GM12878 (cell line): ENCODE measurements at regions not wholly inside any gene's neighbourhood (a gene's known extent, or its start where the extent isn't known, plus 50 kb on each side); places are given as distances from the start of the nearest gene placed in this dataset.

Experiments
- ATAC-seq: fragments of 200-7000 bp; cut with Tn5 transposase; 3 replicates; pipeline ENCODE4 v1.9.1; 2020; ENCODE audit warnings: mild to moderate bottlenecking, moderate library complexity
- BruUV-seq: library from RNA; stranded (reverse); fragments of 400-500 nt; replicated peaks from 2 replicates; lab custom pipeline; 2021; lab: Mats Ljungman, UMichigan
- CTCF ChIA-PET: fragments of 300-600 bp; sonication (Branson Sonifier 250); formaldehyde crosslinking; extraction: SDS; loops from one replicate; lab custom pipeline; 2021; ENCODE audit warnings: inconsistent platforms; lab: Yijun Ruan, JAX
- POLR2A ChIA-PET: fragments of 350-600 bp; formaldehyde crosslinking; extraction: SDS; loops from one replicate; lab custom pipeline; 2021; ENCODE audit warnings: inconsistent platforms; lab: Charles Lee
- RAD21 ChIA-PET: fragments of 300-600 bp; sonication (Branson Sonifier 250); formaldehyde crosslinking; loops from one replicate; lab custom pipeline; 2023; ENCODE audit warnings: antibody characterized with exemption; ENCODE audit not compliant: unreplicated experiment; lab: Charles Lee
- SMC1A ChIA-PET: fragments of 300-600 bp; sonication (Branson Sonifier 250); formaldehyde crosslinking; loops from one replicate; lab custom pipeline; 2023; ENCODE audit not compliant: unreplicated experiment, uncharacterized antibody; lab: Charles Lee
- DNase-seq: peaks from one replicate; pipeline ENCODE4 v3.0.0-alpha.2; 2011; ENCODE audit warnings: low read depth, low spot score
- FAIRE-seq: peaks from 3 replicates; lab custom pipeline; 2011; peaks lifted over from hg19 to GRCh38; lab: Jason Lieb, UNC
- H2AFZ ChIP-seq: 2 replicates; pipeline ENCODE4 v1.6.0; 2011; ENCODE audit warnings: low read depth, low read length, control low read depth; ENCODE audit not compliant: control insufficient read depth
- H3K27ac ChIP-seq: 2 replicates; pipeline ENCODE4 v1.5.1; 2011; ENCODE audit warnings: control low read depth; ENCODE audit not compliant: control insufficient read depth, insufficient read depth
- H3K27me3 ChIP-seq, 2 experiments: replicated peaks in 1 of 2; 2 replicates each; pipeline versions ENCODE4 v1.6.0 to v1.6.1; 2011; ENCODE audit warnings: low read length in 1 of 2; ENCODE audit not compliant: control insufficient read depth in 2 of 2, insufficient read depth in 2 of 2
- H3K36me3 ChIP-seq, 2 experiments: 2 replicates each; pipeline ENCODE4 v1.5.1; 2011; ENCODE audit warnings: low read length in 1 of 2; ENCODE audit not compliant: control insufficient read depth in 2 of 2, insufficient read depth in 2 of 2
- H3K4me1 ChIP-seq: 2 replicates; pipeline ENCODE4 v1.6.1; 2011; ENCODE audit warnings: mild to moderate bottlenecking, low read length, moderate library complexity, mixed read lengths; ENCODE audit not compliant: control insufficient read depth, insufficient read depth
- H3K4me2 ChIP-seq: 2 replicates; pipeline ENCODE4 v1.6.0; 2011; ENCODE audit warnings: control low read depth; ENCODE audit not compliant: control insufficient read depth, insufficient read depth
- H3K4me3 ChIP-seq: fragments of 200-600 bp; sonication (generic); 2 replicates; pipeline ENCODE4 v1.5.1; 2016
- H3K79me2 ChIP-seq: 2 replicates; pipeline ENCODE4 v1.6.0; 2011; ENCODE audit warnings: low read length; ENCODE audit not compliant: control insufficient read depth, insufficient read depth
- H3K9ac ChIP-seq: 2 replicates; pipeline ENCODE4 v1.8.0; 2011; ENCODE audit warnings: low read length, control low read depth, mixed read lengths; ENCODE audit not compliant: control insufficient read depth, insufficient read depth
- H3K9me3 ChIP-seq: replicated peaks from 3 replicates; pipeline ENCODE4 v1.5.1; 2011; ENCODE audit warnings: mild to moderate bottlenecking, low read length; ENCODE audit not compliant: control insufficient read depth, insufficient read depth
- H4K20me1 ChIP-seq: 2 replicates; pipeline ENCODE4 v1.6.0; 2011; ENCODE audit not compliant: control insufficient read depth, insufficient read depth
- ASH2L ChIP-seq: fragments of 300-600, 200-600 bp; sonication (generic); IDR thresholded peaks from 2 replicates; pipeline ENCODE4 v1.6.1; 2017; ENCODE audit warnings: low read depth, mild to moderate bottlenecking, borderline replicate concordance
- DPF2 ChIP-seq: fragments of 450-650 bp; IDR thresholded peaks from 2 replicates; pipeline ENCODE4 v1.6.1; 2017; ENCODE audit warnings: mild to moderate bottlenecking
- EP300 ChIP-seq, 2 experiments: fragments of 150-350 bp in 1 of 2; IDR thresholded peaks; 2 replicates each; pipeline ENCODE4 v1.6.1; 2011 to 2012; ENCODE audit warnings: low read depth in 2 of 2, low read length in 2 of 2, borderline replicate concordance in 1 of 2, improper control_type of control experiment in 1 of 2, inconsistent platforms in 1 of 2; ENCODE audit not compliant: control insufficient read depth in 1 of 2
- HCFC1 ChIP-seq: fragments of 150-350 bp; IDR thresholded peaks from 2 replicates; pipeline ENCODE4 v1.6.1; 2014; ENCODE audit warnings: low read length
- IRF4 ChIP-seq: IDR thresholded peaks from 2 replicates; pipeline ENCODE4 v1.6.1; 2011; ENCODE audit warnings: low read depth, low read length
- LARP7 ChIP-seq: fragments of 450-650 bp; IDR thresholded peaks from 2 replicates; pipeline ENCODE4 v1.6.1; 2017; ENCODE audit warnings: mild to moderate bottlenecking
- MEF2B ChIP-seq: fragments of 450-650 bp; IDR thresholded peaks from 2 replicates; pipeline ENCODE4 v1.6.1; 2018; ENCODE audit warnings: mild to moderate bottlenecking, moderate library complexity; ENCODE audit not compliant: partially characterized antibody, poor library complexity, severe bottlenecking
- NR2C1 ChIP-seq: fragments of 450-650 bp; IDR thresholded peaks from 2 replicates; pipeline ENCODE4 v1.6.1; 2017; ENCODE audit warnings: antibody characterized with exemption, mild to moderate bottlenecking, moderate library complexity
- NR2C2 ChIP-seq: IDR thresholded peaks from 2 replicates; pipeline ENCODE4 v1.6.1; 2011; ENCODE audit warnings: borderline replicate concordance, low read depth; ENCODE audit not compliant: control insufficient read depth, insufficient read length
- POLR2AphosphoS2 ChIP-seq: IDR thresholded peaks from 2 replicates; pipeline ENCODE4 v1.6.1; 2011; ENCODE audit warnings: low read depth, mild to moderate bottlenecking, low read length, improper control_type of control experiment, moderate library complexity
- RFX5 ChIP-seq: IDR thresholded peaks from 2 replicates; pipeline ENCODE4 v1.6.1; 2011; ENCODE audit warnings: low read depth, low read length, improper control_type of control experiment
- SPI1 ChIP-seq: IDR thresholded peaks from 2 replicates; pipeline ENCODE4 v1.6.1; 2011; ENCODE audit warnings: low read depth, mild to moderate bottlenecking, low read length, moderate library complexity, borderline replicate concordance; ENCODE audit not compliant: insufficient read depth
- STAT3 ChIP-seq: IDR thresholded peaks from 2 replicates; pipeline ENCODE4 v1.6.1; 2011; ENCODE audit warnings: low read depth, low read length, improper control_type of control experiment
- TCF7 ChIP-seq: IDR thresholded peaks from 2 replicates; pipeline ENCODE4 v1.6.1; 2014; ENCODE audit warnings: antibody characterized with exemption, borderline replicate concordance
- YBX1 ChIP-seq: fragments of 450-650 bp; IDR thresholded peaks from 2 replicates; pipeline ENCODE4 v1.6.1; 2016; ENCODE audit warnings: antibody characterized with exemption
- WGBS: methylation state at CpG from one replicate; pipeline ENCODE4 v1.1.6; 2016; ENCODE audit warnings: low lambda C conversion rate; ENCODE audit not compliant: insufficient replicate concordance, insufficient coverage; ENCODE audit errors: missing lambda C conversion rate; 5-methylcytosine and 5-hydroxymethylcytosine counted together
- in situ Hi-C: fragments of 300-500 bp; cut with MboI; formaldehyde crosslinking; loops from 9 replicates; pipeline ENCODE4 v1.14.3; 2018; ENCODE audit warnings: mixed read lengths
- intact Hi-C: fragments of 100-400 bp; cut with micrococcal nuclease; formaldehyde crosslinking; loops from one replicate; pipeline ENCODE4 v1.14.2; 2022; ENCODE audit not compliant: unreplicated experiment

GRCh38 chr22:47943729-47944700 is 1181.6 kb downstream of the TBC1D22A start:
- no peak overlapping the region for H3K27ac ChIP-seq
- no peak for DNase-seq
- no peaks in the 10 kb centered on the region for H4K20me1 ChIP-seq
- ChIA-PET POLR2A (no interaction called here), CTCF (no interaction called here), RAD21 (no interaction called here), SMC1A (interaction anchor here (1.3 kb wide), 1 partner anchor 15 kb away, joined by 3 read pairs; no protein-coding TSS in a partner anchor)
- intact Hi-C loops (no loop called here), in situ Hi-C loops (no loop called here)
- peak; percentile 17; the same call in 1 of the 3 replicates for ATAC-seq
- TF ChIP-seq NR2C1 (no peak), TCF7 (no peak), DPF2 (no peak), EP300 (IDR thresholded peaks at IDR 0.05; ENCODE audit: borderline replicate concordance in 1 of 2, control insufficient read depth in 1 of 2, low read depth in 2 of 2, low read length in 2 of 2) (no peak), SPI1 (peak; percentile 76; the same call in 1 of the 2 replicates)
- H3K9ac ChIP-seq, result no peak overlapping the region
- no TSS peak for BruUV-seq
- H3K79me2 ChIP-seq, result no peaks in the 10 kb centered on the region
- no peaks in the 10 kb centered on the region for H3K4me1 ChIP-seq
- no peak for FAIRE-seq
- H2AFZ ChIP-seq, result no peak overlapping the region
- H3K4me2 ChIP-seq, result no peak overlapping the region
- H3K27me3 ChIP-seq, result no peaks in the 10 kb centered on the region
- H3K36me3 ChIP-seq, result no peaks in the 10 kb centered on the region
- 46% methylated on average over 13 of the region's 13 CpGs for WGBS
- H3K4me3 ChIP-seq, result no peak overlapping the region
- H3K9me3 ChIP-seq, result no peaks in the 10 kb centered on the region

- BruUV-seq, result no TSS peak
- H3K27ac ChIP-seq, result no peak overlapping the region
- SMC1A ChIA-PET, result no interaction called here
- no peaks in the 10 kb centered on the region for H4K20me1 ChIP-seq
- no peak for ATAC-seq
- no peak overlapping the region for H2AFZ ChIP-seq
- CTCF ChIA-PET, result no interaction called here
- no peak overlapping the region for H3K9ac ChIP-seq
- no peaks in the 10 kb centered on the region for H3K79me2 ChIP-seq
- POLR2A ChIA-PET, result no interaction called here
- in situ Hi-C loops, result no loop called here
- 78% methylated on average over 6 of the region's 6 CpGs for WGBS
- H3K36me3 ChIP-seq, result no peaks in the 10 kb centered on the region
- no peak overlapping the region for H3K4me3 ChIP-seq
- no peak for FAIRE-seq
- DNase-seq, result no peak
- H3K9me3 ChIP-seq, result no peaks in the 10 kb centered on the region; the same call in 2 of the 3 replicates
- intact Hi-C loops, result no loop called here
- no peak for TF ChIP-seq ASH2L
- no peak for TF ChIP-seq NR2C2
- TF ChIP-seq IRF4, result no peak
- TF ChIP-seq POLR2AphosphoS2, result no peak
- TF ChIP-seq HCFC1, result no peak
- TF ChIP-seq YBX1, result no peak
- TF ChIP-seq MEF2B, result no peak
- no peak for TF ChIP-seq RFX5
- no peak for TF ChIP-seq STAT3
- no peak for TF ChIP-seq LARP7
- TF ChIP-seq, all 136 proteins: peak for 0
- no peaks in the 10 kb centered on the region for H3K4me1 ChIP-seq
- no peak overlapping the region for H3K4me2 ChIP-seq
- RAD21 ChIA-PET, result no interaction called here
- H3K27me3 ChIP-seq, result no peaks in the 10 kb centered on the region
Measured at GRCh38 chr22:47940211-47940610, 1177.8 kb downstream of the TBC1D22A start.
